HCT116 (cell line): ENCODE measurements at regions not wholly inside any gene's neighbourhood (a gene's known extent, or its start where the extent isn't known, plus 50 kb on each side); places are given as distances from the start of the nearest gene placed in this dataset.

Source experiments
- ATAC-seq: fragments of 200-7000 bp; cut with Tn5 transposase; 2 replicates; pipeline ENCODE4 v1.9.1; 2020; ENCODE audit warnings: mild to moderate bottlenecking, moderate library complexity
- BruUV-seq: library from RNA; stranded (reverse); fragments of 400-500 nt; replicated peaks from 2 replicates; lab custom pipeline; 2021; lab: Mats Ljungman, UMichigan
- CTCF ChIA-PET: fragments of 300-600 bp; sonication (Branson Sonifier 250); formaldehyde crosslinking; loops from one replicate; lab custom pipeline; 2021; ENCODE audit warnings: antibody characterized with exemption; lab: Charles Lee
- POLR2A ChIA-PET: fragments of 300-600, 350-600 bp; sonication (Branson Sonifier 250); formaldehyde crosslinking; loops from one replicate; lab custom pipeline; 2021; ENCODE audit warnings: antibody characterized with exemption; lab: Charles Lee
- RAD21 ChIA-PET, 2 experiments: fragments of 300-600 bp; sonication (Branson Sonifier 250); formaldehyde crosslinking; loops; one replicate each; lab custom pipeline; 2023; ENCODE audit warnings: low total read pairs in 2 of 2; ENCODE audit not compliant: uncharacterized antibody in 2 of 2, unreplicated experiment in 2 of 2, low non-redundant PET in 1 of 2; lab: Charles Lee
- DNase-seq: peaks from one replicate; pipeline ENCODE4 v3.0.0-alpha.2; 2010; ENCODE audit warnings: low read depth, low spot score
- H2AFZ ChIP-seq: fragments of 200-600 bp; shearing (Covaris generic), sonication (generic); 2 replicates; pipeline ENCODE4 v1.6.1; 2017; ENCODE audit warnings: low read depth, mixed run types, mixed read lengths, antibody characterized with exemption, low read length; ENCODE audit not compliant: poor library complexity, severe bottlenecking
- H3K27ac ChIP-seq: 2 replicates; pipeline ENCODE4 v1.5.1; 2012; ENCODE audit warnings: low read depth, low read length
- H3K27me3 ChIP-seq: fragments of 200-600 bp; sonication (generic); 2 replicates; pipeline ENCODE4 v1.6.1; 2016; ENCODE audit warnings: mixed run types, low read length, mixed read lengths; ENCODE audit not compliant: insufficient read depth
- H3K36me3 ChIP-seq, 2 experiments: fragments of 200-500 bp in 1 of 2; fragments of 200-600 bp in 1 of 2; sonication (Bioruptor generic) in 1 of 2; sonication (generic) in 1 of 2; 2 replicates each; pipeline versions ENCODE4 v1.5.1 to v1.6.1; 2014 to 2016; ENCODE audit warnings: low read length in 2 of 2, inconsistent platforms in 1 of 2, mixed read lengths in 1 of 2, mixed run types in 1 of 2; ENCODE audit not compliant: insufficient read depth in 2 of 2, control insufficient read depth in 1 of 2
- H3K4me1 ChIP-seq, 2 experiments: fragments of 200-600 bp in 1 of 2; sonication (generic) in 1 of 2; 2 replicates each; pipeline versions ENCODE4 v1.5.1 to v1.6.1; 2012 to 2017; ENCODE audit warnings: low read length in 2 of 2, inconsistent platforms in 1 of 2, mild to moderate bottlenecking in 1 of 2, mixed read lengths in 1 of 2, mixed run types in 1 of 2, moderate library complexity in 1 of 2; ENCODE audit not compliant: insufficient read depth in 2 of 2, control insufficient read depth in 1 of 2
- H3K4me2 ChIP-seq: fragments of 200-600 bp; sonication (generic); 2 replicates; pipeline ENCODE4 v1.6.1; 2017; ENCODE audit warnings: mixed run types, low read length, mixed read lengths
- H3K4me3 ChIP-seq, 2 experiments: fragments of 200-600 bp in 1 of 2; sonication (generic) in 1 of 2; replicated peaks in 1 of 2; 2 replicates each; pipeline ENCODE4 v1.5.1; 2011 to 2016; ENCODE audit warnings: low read length in 2 of 2, control low read depth in 1 of 2, low read depth in 1 of 2, mild to moderate bottlenecking in 1 of 2, mixed read lengths in 1 of 2, mixed run types in 1 of 2
- H3K79me2 ChIP-seq: fragments of 200-600 bp; sonication (generic); 2 replicates; pipeline ENCODE4 v1.6.1; 2017; ENCODE audit warnings: mild to moderate bottlenecking, mixed run types, low read length, moderate library complexity, mixed read lengths; ENCODE audit not compliant: insufficient read depth
- H3K9ac ChIP-seq: fragments of 200-600 bp; sonication (generic); 2 replicates; pipeline ENCODE4 v1.6.1; 2016; ENCODE audit warnings: low read length, mixed read lengths
- H3K9me2 ChIP-seq: fragments of 200-600 bp; sonication (generic), shearing (Covaris generic); 2 replicates; pipeline ENCODE4 v1.6.1; 2017; ENCODE audit warnings: mixed run types, mild to moderate bottlenecking, moderate library complexity; ENCODE audit not compliant: insufficient read depth
- H3K9me3 ChIP-seq, 2 experiments: fragments of 200-500 bp in 1 of 2; fragments of 200-600 bp in 1 of 2; sonication (Bioruptor generic) in 1 of 2; sonication (generic) in 1 of 2; 2 replicates each; pipeline ENCODE4 v1.6.1; 2014 to 2017; ENCODE audit warnings: low read length in 2 of 2, mixed read lengths in 2 of 2, inconsistent platforms in 1 of 2, low read depth in 1 of 2, mild to moderate bottlenecking in 1 of 2, mixed run types in 1 of 2, moderate library complexity in 1 of 2; ENCODE audit not compliant: control insufficient read depth in 1 of 2, insufficient read depth in 1 of 2
- H4K20me1 ChIP-seq: fragments of 200-600 bp; sonication (generic), shearing (Covaris generic); 2 replicates; pipeline ENCODE4 v1.6.1; 2017; ENCODE audit warnings: mixed run types, mild to moderate bottlenecking, moderate library complexity; ENCODE audit not compliant: insufficient read depth
- ATF3 ChIP-seq: IDR thresholded peaks from 2 replicates; pipeline ENCODE4 v1.6.1; 2012
- CBX3 ChIP-seq: IDR thresholded peaks from 2 replicates; pipeline ENCODE4 v1.6.1; 2012; ENCODE audit warnings: low read depth
- CEBPB ChIP-seq: IDR thresholded peaks from 2 replicates; pipeline ENCODE4 v1.6.1; 2012; ENCODE audit warnings: low read depth
- EGR1 ChIP-seq: IDR thresholded peaks from 2 replicates; pipeline ENCODE4 v1.6.1; 2012; ENCODE audit warnings: low read depth
- EZH2 ChIP-seq: fragments of 200-600 bp; sonication (generic); IDR thresholded peaks from 2 replicates; pipeline ENCODE4 v1.6.1; 2017; ENCODE audit warnings: antibody characterized with exemption, mixed run types
- FOSL1 ChIP-seq: IDR thresholded peaks from 2 replicates; pipeline ENCODE4 v1.6.1; 2012; ENCODE audit warnings: low read depth
- MAX ChIP-seq: IDR thresholded peaks from 2 replicates; pipeline ENCODE4 v1.6.1; 2012
- POLR2A ChIP-seq: IDR thresholded peaks from 2 replicates; pipeline ENCODE4 v1.7.0; 2011; ENCODE audit warnings: borderline replicate concordance; ENCODE audit not compliant: insufficient read depth, insufficient read length; ENCODE audit errors: extremely low read depth
- POLR2AphosphoS5 ChIP-seq: IDR thresholded peaks from 2 replicates; pipeline ENCODE4 v1.6.1; 2011; ENCODE audit warnings: mild to moderate bottlenecking, low read depth, low read length, moderate library complexity
- RAD21 ChIP-seq: IDR thresholded peaks from 2 replicates; pipeline ENCODE4 v1.6.1; 2012; ENCODE audit warnings: low read depth, mild to moderate bottlenecking
- REST ChIP-seq: IDR thresholded peaks from 2 replicates; pipeline ENCODE4 v1.6.1; 2012; ENCODE audit warnings: low read depth
- SIN3A ChIP-seq: IDR thresholded peaks from 2 replicates; pipeline ENCODE4 v1.6.1; 2012; ENCODE audit warnings: low read depth
- SP1 ChIP-seq: IDR thresholded peaks from 2 replicates; pipeline ENCODE4 v1.6.1; 2012; ENCODE audit warnings: low read depth
- SRF ChIP-seq: IDR thresholded peaks from 2 replicates; pipeline ENCODE4 v1.6.1; 2012; ENCODE audit warnings: low read depth
- TCF7L2 ChIP-seq: IDR thresholded peaks from 2 replicates; pipeline ENCODE4 v1.7.0; 2011; ENCODE audit warnings: borderline replicate concordance, inconsistent platforms; ENCODE audit not compliant: insufficient read depth, insufficient read length; ENCODE audit errors: extremely low read depth
- YY1 ChIP-seq: IDR thresholded peaks from 2 replicates; pipeline ENCODE4 v1.6.1; 2011; ENCODE audit warnings: low read length, low read depth, moderate library complexity, mild to moderate bottlenecking; ENCODE audit not compliant: insufficient replicate concordance; ENCODE audit errors: extremely low read depth
- ZFX ChIP-seq: fragments of 450-650 bp; IDR thresholded peaks from 2 replicates; pipeline ENCODE4 v1.6.1; 2017
- ZNF274 ChIP-seq: fragments of 200-500 bp; sonication (Bioruptor generic); IDR thresholded peaks from 2 replicates; pipeline ENCODE4 v1.6.1; 2014; ENCODE audit warnings: mild to moderate bottlenecking, low read depth, low read length, inconsistent platforms
- intact Hi-C: fragments of 100-400 bp; cut with micrococcal nuclease; formaldehyde crosslinking; loops from 2 replicates; pipeline ENCODE4 v1.10.0; 2022
- TF ChIP-seq, protein P1 (sequence below): IDR thresholded peaks from 2 replicates; pipeline ENCODE4 v1.6.1; 2011; ENCODE audit warnings: mild to moderate bottlenecking, low read length, moderate library complexity; ENCODE audit not compliant: insufficient replicate concordance; ENCODE audit errors: extremely low read depth
- TF ChIP-seq, protein P2 (sequence below), 3 experiments: fragments of 200-600 bp in 1 of 3; sonication (generic) in 1 of 3; IDR thresholded peaks in 2 of 3; conservative IDR thresholded peaks in 1 of 3; 2 replicates each; pipeline ENCODE4 v1.5.1; 2012 to 2017; ENCODE audit warnings: low read depth in 2 of 3, low read length in 2 of 3, antibody characterized with exemption in 1 of 3, borderline replicate concordance in 1 of 3, control low read depth in 1 of 3, mild to moderate bottlenecking in 1 of 3, mixed read lengths in 1 of 3, mixed run types in 1 of 3, moderate library complexity in 1 of 3; ENCODE audit not compliant: insufficient read depth in 1 of 3

DNA sequence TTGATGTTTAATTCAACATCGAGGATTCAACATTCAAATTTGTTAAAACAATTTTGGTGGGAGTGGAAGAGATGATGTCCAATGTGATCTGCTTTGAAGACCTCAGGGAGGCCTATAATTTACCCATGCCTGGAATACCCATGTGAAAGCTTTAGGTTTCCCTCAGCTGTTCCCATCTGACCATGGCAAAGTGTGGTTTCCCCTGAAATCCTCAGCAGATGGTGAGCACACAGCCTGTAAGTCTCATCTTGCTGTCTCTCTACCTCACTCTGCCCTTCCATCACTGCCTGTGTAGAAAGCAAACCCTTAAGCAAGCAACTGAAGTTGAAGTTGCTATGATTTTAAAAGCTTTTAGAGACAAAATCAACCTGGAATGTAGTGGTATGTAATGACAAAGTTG lies 80.1 kb upstream of the ATF3 start:
- H3K9ac ChIP-seq, result no peak overlapping the region
- no peaks in the 10 kb centered on the region for H3K36me3 ChIP-seq
- CTCF ChIA-PET, result no interaction called here
- no peaks in the 10 kb centered on the region for H3K79me2 ChIP-seq
- peaks cover 0 to 10% of the 10 kb centered on the region in 2 experiments; a peak in 2 of 4 replicates for H3K4me1 ChIP-seq
- no peak overlapping the region for H3K27ac ChIP-seq
- no peaks in the 10 kb centered on the region for H4K20me1 ChIP-seq
- intact Hi-C loops, result no loop called here
- ATAC-seq, result no peak
- TF ChIP-seq MAX (no peak), RAD21 (no peak), CBX3 (no peak), ATF3 (no peak), FOSL1 (no peak), SIN3A (no peak), TCF7L2 (no peak), YY1 (no peak), CEBPB (no peak), EZH2 (no peak), REST (no peak), SRF (no peak), EGR1 (no peak), ZFX (no peak), ZNF274 (no peak), POLR2A (no peak), SP1 (no peak), POLR2AphosphoS5 (no peak)
- TF ChIP-seq, protein P1, sequence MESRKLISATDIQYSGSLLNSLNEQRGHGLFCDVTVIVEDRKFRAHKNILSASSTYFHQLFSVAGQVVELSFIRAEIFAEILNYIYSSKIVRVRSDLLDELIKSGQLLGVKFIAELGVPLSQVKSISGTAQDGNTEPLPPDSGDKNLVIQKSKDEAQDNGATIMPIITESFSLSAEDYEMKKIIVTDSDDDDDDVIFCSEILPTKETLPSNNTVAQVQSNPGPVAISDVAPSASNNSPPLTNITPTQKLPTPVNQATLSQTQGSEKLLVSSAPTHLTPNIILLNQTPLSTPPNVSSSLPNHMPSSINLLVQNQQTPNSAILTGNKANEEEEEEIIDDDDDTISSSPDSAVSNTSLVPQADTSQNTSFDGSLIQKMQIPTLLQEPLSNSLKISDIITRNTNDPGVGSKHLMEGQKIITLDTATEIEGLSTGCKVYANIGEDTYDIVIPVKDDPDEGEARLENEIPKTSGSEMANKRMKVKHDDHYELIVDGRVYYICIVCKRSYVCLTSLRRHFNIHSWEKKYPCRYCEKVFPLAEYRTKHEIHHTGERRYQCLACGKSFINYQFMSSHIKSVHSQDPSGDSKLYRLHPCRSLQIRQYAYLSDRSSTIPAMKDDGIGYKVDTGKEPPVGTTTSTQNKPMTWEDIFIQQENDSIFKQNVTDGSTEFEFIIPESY, result no peak
- TF ChIP-seq, protein P2, sequence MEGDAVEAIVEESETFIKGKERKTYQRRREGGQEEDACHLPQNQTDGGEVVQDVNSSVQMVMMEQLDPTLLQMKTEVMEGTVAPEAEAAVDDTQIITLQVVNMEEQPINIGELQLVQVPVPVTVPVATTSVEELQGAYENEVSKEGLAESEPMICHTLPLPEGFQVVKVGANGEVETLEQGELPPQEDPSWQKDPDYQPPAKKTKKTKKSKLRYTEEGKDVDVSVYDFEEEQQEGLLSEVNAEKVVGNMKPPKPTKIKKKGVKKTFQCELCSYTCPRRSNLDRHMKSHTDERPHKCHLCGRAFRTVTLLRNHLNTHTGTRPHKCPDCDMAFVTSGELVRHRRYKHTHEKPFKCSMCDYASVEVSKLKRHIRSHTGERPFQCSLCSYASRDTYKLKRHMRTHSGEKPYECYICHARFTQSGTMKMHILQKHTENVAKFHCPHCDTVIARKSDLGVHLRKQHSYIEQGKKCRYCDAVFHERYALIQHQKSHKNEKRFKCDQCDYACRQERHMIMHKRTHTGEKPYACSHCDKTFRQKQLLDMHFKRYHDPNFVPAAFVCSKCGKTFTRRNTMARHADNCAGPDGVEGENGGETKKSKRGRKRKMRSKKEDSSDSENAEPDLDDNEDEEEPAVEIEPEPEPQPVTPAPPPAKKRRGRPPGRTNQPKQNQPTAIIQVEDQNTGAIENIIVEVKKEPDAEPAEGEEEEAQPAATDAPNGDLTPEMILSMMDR (IDR thresholded peaks at IDR 0.05 in 2 of 3, conservative IDR thresholded peaks at IDR 0.05 in 1 of 3; ENCODE audit: borderline replicate concordance in 1 of 3, insufficient read depth in 1 of 3, low read depth in 2 of 3, low read length in 2 of 3), result no peak
- TF ChIP-seq, all 23 proteins: peak for 0
- ChIA-PET POLR2A (no interaction called here), RAD21 (no interaction called here)
- Histone ChIP-seq H3K4me2 (no peak overlapping the region), H2AFZ (no peak overlapping the region), H3K9me2 (no peaks in the 10 kb centered on the region), H3K9me3 (no peaks in the 10 kb centered on the region), H3K27me3 (no peaks in the 10 kb centered on the region), H3K4me3 (no peak overlapping the region)
- no TSS peak for BruUV-seq
- DNase-seq, result no peak
